Activated CD4-positive, alpha-beta T cell treated with anti-CD3 and anti-CD28 coated beads, Interleukin-2, amount 10 ng/mL, durations not matched to agents 24 days and 14 days (primary cell): ENCODE measurements at regions not wholly inside any gene's neighbourhood (a gene's known extent, or its start where the extent isn't known, plus 50 kb on each side); places are given as distances from the start of the nearest gene placed in this dataset.
"Not testable (repeated sequence)": the region's sequence is repeated elsewhere in the genome, so short reads cannot be mapped to it uniquely, and the experiment has no call there.

Experiments used
- DNase-seq: peaks from one replicate; pipeline ENCODE4 v3.0.0; 2022
- H3K27ac Mint-ChIP-seq: one replicate; pipeline ENCODE4 v1.8.0; 2022; ENCODE audit warnings: mild to moderate bottlenecking, mixed read lengths
- H3K27me3 Mint-ChIP-seq: one replicate; pipeline ENCODE4 v1.8.0; 2022; ENCODE audit warnings: mixed read lengths
- H3K36me3 Mint-ChIP-seq: one replicate; pipeline ENCODE4 v1.8.0; 2022; ENCODE audit warnings: low read depth, mild to moderate bottlenecking, mixed read lengths
- H3K4me1 Mint-ChIP-seq: one replicate; pipeline ENCODE4 v1.8.0; 2021; ENCODE audit warnings: mixed read lengths
- H3K4me3 Mint-ChIP-seq: one replicate; pipeline ENCODE4 v1.8.0; 2022; ENCODE audit warnings: mild to moderate bottlenecking, moderate library complexity, mixed read lengths
- H3K9me3 Mint-ChIP-seq: one replicate; pipeline ENCODE4 v1.8.0; 2021; ENCODE audit warnings: mixed read lengths
- intact Hi-C: fragments of 100-400 bp; cut with micrococcal nuclease; formaldehyde crosslinking; loops from one replicate; pipeline ENCODE4 v1.15.1; 2023

- H3K9me3 Mint-ChIP-seq, H3K27me3 Mint-ChIP-seq, H3K36me3 Mint-ChIP-seq, H3K4me3 Mint-ChIP-seq, H3K27ac Mint-ChIP-seq, intact Hi-C loops, DNase-seq, H3K4me1 Mint-ChIP-seq: not testable (repeated sequence)
Observed at GRCh38 chr21:10451274-10451673, 70.1 kb upstream of the TPTE start.

DNA sequence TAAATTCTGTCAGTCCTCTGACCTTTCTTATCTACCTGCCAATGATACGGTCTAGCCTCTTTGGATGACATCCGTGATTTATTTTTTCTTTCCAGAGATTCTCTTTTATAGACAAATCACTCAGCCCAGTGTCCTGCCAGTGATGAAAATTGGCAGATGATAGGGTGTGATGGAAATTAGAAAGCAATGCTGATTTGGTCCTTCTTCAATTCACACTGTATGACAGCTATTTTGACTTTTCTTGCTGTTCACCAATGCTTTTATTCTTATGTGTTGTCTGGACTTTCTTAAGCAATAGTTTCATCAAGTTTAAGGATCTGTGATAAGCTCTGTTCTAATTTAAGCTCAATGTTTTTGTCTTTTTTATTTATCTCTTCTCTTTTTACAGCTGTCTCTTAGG is 63.6 kb upstream of the TPTE start:
- DNase-seq: not testable (repeated sequence)

DNA sequence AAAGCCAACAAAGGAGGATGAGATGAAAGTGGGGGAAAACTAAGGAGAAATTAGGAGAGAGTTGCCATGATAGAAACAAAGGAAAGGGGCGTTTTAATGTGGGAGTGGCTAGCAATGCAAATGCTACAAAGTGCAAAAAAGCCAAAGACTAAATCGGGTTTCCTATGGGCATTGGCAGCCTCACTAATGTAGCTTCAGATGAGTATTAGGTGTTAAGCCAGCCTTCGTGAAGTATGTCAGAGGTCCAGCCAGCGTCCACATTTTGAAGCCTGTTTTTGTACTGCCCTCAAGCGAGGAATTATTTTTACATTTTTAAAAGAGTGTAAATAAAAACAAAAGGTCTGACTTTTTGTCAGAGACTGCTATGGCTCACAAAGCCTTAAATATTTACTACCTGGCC is 60.4 kb upstream of the TPTE start:
- H3K27me3 Mint-ChIP-seq, H3K36me3 Mint-ChIP-seq, H3K4me1 Mint-ChIP-seq, DNase-seq, H3K27ac Mint-ChIP-seq, H3K9me3 Mint-ChIP-seq, H3K4me3 Mint-ChIP-seq, intact Hi-C loops: not testable (repeated sequence)

More for the DNA sequence above, 63.6 kb upstream of the TPTE start:
- H3K4me1 Mint-ChIP-seq, H3K36me3 Mint-ChIP-seq, H3K27ac Mint-ChIP-seq, H3K9me3 Mint-ChIP-seq, H3K4me3 Mint-ChIP-seq, intact Hi-C loops, H3K27me3 Mint-ChIP-seq: not testable (repeated sequence)

DNA sequence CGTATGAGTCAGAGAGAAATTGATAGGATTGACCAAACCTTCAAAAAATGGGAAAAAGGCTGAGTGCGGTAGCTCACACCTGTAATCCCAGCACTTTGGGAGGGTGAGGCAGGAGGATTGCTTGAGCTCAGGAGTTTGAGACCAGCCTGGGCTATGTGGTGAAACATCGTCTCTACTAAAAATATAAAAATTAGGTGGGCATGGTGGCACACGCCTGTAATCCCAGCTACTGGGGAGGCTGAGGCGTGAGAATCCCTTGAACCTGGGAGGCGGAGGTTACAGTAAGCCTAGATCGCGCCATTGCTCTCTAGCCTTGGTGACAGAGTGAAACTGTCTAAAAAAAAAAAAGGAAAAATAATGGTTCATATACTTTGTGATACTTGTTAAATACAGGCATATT is 59.9 kb upstream of the TPTE start:
- H3K27ac Mint-ChIP-seq, H3K27me3 Mint-ChIP-seq, H3K9me3 Mint-ChIP-seq, H3K4me1 Mint-ChIP-seq, intact Hi-C loops, H3K36me3 Mint-ChIP-seq, H3K4me3 Mint-ChIP-seq, DNase-seq: not testable (repeated sequence)

DNA sequence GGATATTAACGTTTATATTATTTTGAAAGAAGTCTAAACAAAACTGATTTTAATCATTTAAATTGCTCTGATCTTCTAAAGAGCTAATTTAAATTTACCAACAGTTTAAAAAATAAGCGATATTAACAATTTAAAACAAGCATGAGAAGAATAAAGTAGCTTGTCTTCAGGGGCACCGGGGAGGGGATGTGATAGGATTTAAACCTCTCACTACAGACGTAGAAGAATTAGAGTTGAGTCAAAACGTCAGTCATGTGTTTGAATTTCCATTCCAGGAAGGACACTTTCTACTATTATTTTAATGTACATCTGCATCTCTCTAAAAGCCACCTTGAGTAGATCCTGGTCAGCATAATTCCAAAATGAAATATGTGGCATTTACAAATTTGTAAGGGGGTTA is 58.2 kb upstream of the TPTE start:
- H3K27ac Mint-ChIP-seq: no peak overlapping the region
- intact Hi-C loops: no loop called here
- H3K36me3 Mint-ChIP-seq: no peaks in the 10 kb centered on the region
- H3K4me3 Mint-ChIP-seq: no peak overlapping the region
- no peaks in the 10 kb centered on the region for H3K9me3 Mint-ChIP-seq
- H3K4me1 Mint-ChIP-seq: no peaks in the 10 kb centered on the region
- H3K27me3 Mint-ChIP-seq: no peaks in the 10 kb centered on the region
- DNase-seq: no peak

GRCh38 chr21:10464975-10465374 is 56.4 kb upstream of the TPTE start:
- H3K27ac Mint-ChIP-seq: no peak overlapping the region
- intact Hi-C loops: no loop called here
- no peaks in the 10 kb centered on the region for H3K36me3 Mint-ChIP-seq
- H3K27me3 Mint-ChIP-seq: no peaks in the 10 kb centered on the region
- no peaks in the 10 kb centered on the region for H3K4me1 Mint-ChIP-seq
- DNase-seq: no peak
- no peak overlapping the region for H3K4me3 Mint-ChIP-seq
- no peaks in the 10 kb centered on the region for H3K9me3 Mint-ChIP-seq

- peak; percentile 58 for DNase-seq
Observed at GRCh38 chr21:10465524-10466110, 55.8 kb upstream of the TPTE start.

DNA sequence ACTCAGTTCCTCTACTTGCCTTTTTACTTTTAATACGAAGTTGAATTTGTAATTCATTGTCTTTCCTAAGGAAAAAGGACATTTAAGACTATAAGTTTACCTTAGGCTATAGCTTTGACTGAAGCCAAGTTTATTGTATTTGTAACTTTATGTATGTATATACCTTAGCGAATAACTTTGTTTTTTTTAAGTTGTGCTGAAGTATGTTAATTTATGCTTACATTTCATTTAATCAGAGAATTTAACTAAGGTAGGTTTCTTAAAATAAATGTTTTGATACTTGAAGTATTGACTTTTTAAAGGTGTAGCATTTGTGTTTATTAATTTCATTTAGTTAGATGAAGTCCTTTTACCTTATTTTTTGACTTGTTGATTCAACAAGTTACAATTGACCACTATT is 55.2 kb upstream of the TPTE start:
- H3K27ac Mint-ChIP-seq: no peak overlapping the region
- DNase-seq: no peak
- no peaks in the 10 kb centered on the region for H3K27me3 Mint-ChIP-seq
- intact Hi-C loops: no loop called here
- no peaks in the 10 kb centered on the region for H3K36me3 Mint-ChIP-seq
- H3K4me3 Mint-ChIP-seq: no peak overlapping the region
- no peaks in the 10 kb centered on the region for H3K9me3 Mint-ChIP-seq
- no peaks in the 10 kb centered on the region for H3K4me1 Mint-ChIP-seq

More at GRCh38 chr21:10465524-10466110, 55.8 kb upstream of the TPTE start:
- H3K27ac Mint-ChIP-seq, intact Hi-C loops, H3K4me1 Mint-ChIP-seq, H3K36me3 Mint-ChIP-seq, H3K9me3 Mint-ChIP-seq, H3K4me3 Mint-ChIP-seq, H3K27me3 Mint-ChIP-seq: not testable (repeated sequence)
